Hepatocyte (in vitro differentiated cells): ENCODE measurements at regions not wholly inside any gene's neighbourhood (a gene's known extent, or its start where the extent isn't known, plus 50 kb on each side); places are given as distances from the start of the nearest gene placed in this dataset.

Source experiments
- DNase-seq: peaks from one replicate; pipeline ENCODE4 v3.0.0-alpha.2; 2016; ENCODE audit warnings: low spot score
- H2AFZ ChIP-seq: fragments of 200-600 bp; sonication (generic); 2 replicates; pipeline ENCODE4 v1.6.0; 2016; ENCODE audit warnings: antibody characterized with exemption, mild to moderate bottlenecking
- H3K27ac ChIP-seq: fragments of 200-600 bp; sonication (generic); 2 replicates; pipeline ENCODE4 v1.5.1; 2016; ENCODE audit warnings: mild to moderate bottlenecking
- H3K27me3 ChIP-seq: fragments of 200-600 bp; sonication (generic); 2 replicates; pipeline ENCODE4 v1.6.1; 2016
- H3K36me3 ChIP-seq: fragments of 200-600 bp; sonication (generic); replicated peaks from 2 replicates; pipeline ENCODE4 v1.5.1; 2016; ENCODE audit warnings: low read depth; ENCODE audit not compliant: insufficient read depth
- H3K4me1 ChIP-seq: fragments of 200-600 bp; sonication (generic); 2 replicates; pipeline ENCODE4 v1.5.1; 2016; ENCODE audit warnings: mild to moderate bottlenecking, moderate library complexity; ENCODE audit not compliant: insufficient read depth
- H3K4me2 ChIP-seq: fragments of 200-600 bp; sonication (generic); 2 replicates; pipeline ENCODE4 v1.6.0; 2016
- H3K4me3 ChIP-seq: fragments of 200-600 bp; sonication (generic); 2 replicates; pipeline ENCODE4 v1.5.1; 2016; ENCODE audit warnings: mild to moderate bottlenecking
- H3K79me2 ChIP-seq: fragments of 200-600 bp; sonication (generic); 2 replicates; pipeline ENCODE4 v1.6.0; 2017; ENCODE audit warnings: mild to moderate bottlenecking
- H3K9me2 ChIP-seq: fragments of 200-600 bp; sonication (generic); replicated peaks from 2 replicates; pipeline ENCODE4 v1.6.0; 2017; ENCODE audit warnings: mild to moderate bottlenecking; ENCODE audit not compliant: insufficient read depth
- H3K9me3 ChIP-seq: fragments of 200-600 bp; sonication (generic); 2 replicates; pipeline ENCODE4 v1.5.1; 2016; ENCODE audit warnings: low read depth, mild to moderate bottlenecking
- H4K20me1 ChIP-seq: fragments of 200-600 bp; sonication (generic); 2 replicates; pipeline ENCODE4 v1.6.0; 2016; ENCODE audit warnings: mild to moderate bottlenecking; ENCODE audit not compliant: insufficient read depth, poor library complexity, severe bottlenecking
- EZH2 ChIP-seq: fragments of 200-600 bp; sonication (generic); IDR thresholded peaks from 2 replicates; pipeline ENCODE4 v1.6.1; 2016; ENCODE audit warnings: antibody characterized with exemption, mild to moderate bottlenecking, borderline replicate concordance
- EZH2phosphoT487 ChIP-seq: fragments of 200-600 bp; sonication (generic); IDR thresholded peaks from one replicate; pipeline ENCODE4 v1.6.1; 2018; ENCODE audit warnings: antibody characterized with exemption, mild to moderate bottlenecking, low read depth, moderate library complexity; ENCODE audit not compliant: unreplicated experiment, severe bottlenecking
- WGBS: methylation state at CpG from one replicate; pipeline ENCODE4 v1.1.6; 2016; ENCODE audit warnings: low lambda C conversion rate; ENCODE audit errors: missing lambda C conversion rate; 5-methylcytosine and 5-hydroxymethylcytosine counted together
- TF ChIP-seq, protein P1 (sequence below): fragments of 200-600 bp; sonication (generic); IDR thresholded peaks from 2 replicates; pipeline ENCODE4 v1.5.1; 2016; ENCODE audit warnings: antibody characterized with exemption, mild to moderate bottlenecking; ENCODE audit not compliant: poor library complexity

DNA sequence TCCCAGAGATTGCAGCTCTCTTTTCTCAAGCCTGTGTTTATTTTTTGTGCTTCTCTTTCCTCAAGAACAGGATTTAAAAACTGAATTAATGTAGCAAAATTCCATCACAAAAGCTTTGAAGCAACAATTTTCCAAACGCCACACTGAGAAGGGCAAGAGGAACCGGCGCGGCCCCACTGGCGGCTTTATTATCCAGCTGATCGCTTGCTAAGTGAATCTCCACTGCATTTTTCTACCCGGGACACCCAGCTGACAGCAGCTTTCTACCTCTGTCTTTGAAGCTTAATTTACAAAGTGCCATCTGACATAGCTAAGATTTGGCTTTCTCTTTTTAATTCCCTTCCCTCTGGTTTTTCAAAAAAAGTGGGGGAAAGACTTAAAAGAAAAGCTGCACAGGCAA lies 369.3 kb upstream of the C1orf174 start:
- Histone ChIP-seq H3K79me2 (no peaks in the 10 kb centered on the region), H3K36me3 (no peaks in the 10 kb centered on the region), H3K4me3 (no peak overlapping the region), H4K20me1 (no peaks in the 10 kb centered on the region), H3K9me2 (no peaks in the 10 kb centered on the region), H3K4me2 (no peak overlapping the region), H3K27me3 (no peaks in the 10 kb centered on the region), H3K4me1 (no peaks in the 10 kb centered on the region), H3K9me3 (no peaks in the 10 kb centered on the region), H2AFZ (no peak overlapping the region), H3K27ac (no peak overlapping the region)
- TF ChIP-seq EZH2phosphoT487 = no peak
- no peak for TF ChIP-seq EZH2
- TF ChIP-seq, protein P1, sequence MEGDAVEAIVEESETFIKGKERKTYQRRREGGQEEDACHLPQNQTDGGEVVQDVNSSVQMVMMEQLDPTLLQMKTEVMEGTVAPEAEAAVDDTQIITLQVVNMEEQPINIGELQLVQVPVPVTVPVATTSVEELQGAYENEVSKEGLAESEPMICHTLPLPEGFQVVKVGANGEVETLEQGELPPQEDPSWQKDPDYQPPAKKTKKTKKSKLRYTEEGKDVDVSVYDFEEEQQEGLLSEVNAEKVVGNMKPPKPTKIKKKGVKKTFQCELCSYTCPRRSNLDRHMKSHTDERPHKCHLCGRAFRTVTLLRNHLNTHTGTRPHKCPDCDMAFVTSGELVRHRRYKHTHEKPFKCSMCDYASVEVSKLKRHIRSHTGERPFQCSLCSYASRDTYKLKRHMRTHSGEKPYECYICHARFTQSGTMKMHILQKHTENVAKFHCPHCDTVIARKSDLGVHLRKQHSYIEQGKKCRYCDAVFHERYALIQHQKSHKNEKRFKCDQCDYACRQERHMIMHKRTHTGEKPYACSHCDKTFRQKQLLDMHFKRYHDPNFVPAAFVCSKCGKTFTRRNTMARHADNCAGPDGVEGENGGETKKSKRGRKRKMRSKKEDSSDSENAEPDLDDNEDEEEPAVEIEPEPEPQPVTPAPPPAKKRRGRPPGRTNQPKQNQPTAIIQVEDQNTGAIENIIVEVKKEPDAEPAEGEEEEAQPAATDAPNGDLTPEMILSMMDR = no peak
- WGBS = 77% methylated on average over 7 of the region's 7 CpGs
- no peak for DNase-seq

DNA sequence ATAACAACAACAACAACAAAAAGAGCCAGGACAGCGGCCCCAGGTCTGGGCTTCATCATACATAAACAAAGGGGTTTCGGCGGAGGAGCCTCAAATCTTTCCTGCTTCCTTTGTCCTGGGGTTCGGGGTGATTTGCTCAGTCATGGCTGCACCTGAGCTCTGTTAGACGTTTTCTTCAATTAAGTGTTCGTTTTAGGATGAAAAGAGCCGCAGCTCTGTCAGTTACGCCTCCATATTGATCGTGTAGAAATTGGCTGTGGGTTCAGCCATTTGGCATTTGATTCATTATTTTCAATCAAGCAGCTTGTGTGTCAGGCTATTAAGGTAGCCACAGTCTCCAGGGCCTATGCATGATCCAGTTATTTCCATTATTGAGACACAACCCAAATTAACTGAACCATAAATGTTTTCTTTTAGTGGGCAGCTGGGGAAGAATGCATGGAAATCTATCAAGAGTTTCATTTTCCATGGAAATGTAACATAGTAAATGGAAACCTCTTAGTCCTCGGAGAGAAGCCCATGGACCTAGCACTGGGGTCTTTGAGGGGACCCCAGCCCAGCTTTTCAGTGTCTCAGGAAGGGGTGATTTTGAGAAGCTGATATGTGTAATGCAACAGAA lies 370.0 kb upstream of the C1orf174 start:
- Histone ChIP-seq H3K27ac (no peak overlapping the region), H2AFZ (no peak overlapping the region), H3K79me2 (no peaks in the 10 kb centered on the region), H3K4me1 (no peaks in the 10 kb centered on the region), H3K4me2 (no peak overlapping the region), H3K36me3 (no peaks in the 10 kb centered on the region), H3K9me3 (no peaks in the 10 kb centered on the region), H3K4me3 (no peak overlapping the region), H4K20me1 (no peaks in the 10 kb centered on the region), H3K27me3 (no peaks in the 10 kb centered on the region), H3K9me2 (no peaks in the 10 kb centered on the region)
- 88% methylated on average over 10 of the region's 10 CpGs for WGBS
- DNase-seq = no peak
- TF ChIP-seq, protein P1 = no peak
- TF ChIP-seq EZH2 = no peak
- TF ChIP-seq EZH2phosphoT487 = no peak

DNA sequence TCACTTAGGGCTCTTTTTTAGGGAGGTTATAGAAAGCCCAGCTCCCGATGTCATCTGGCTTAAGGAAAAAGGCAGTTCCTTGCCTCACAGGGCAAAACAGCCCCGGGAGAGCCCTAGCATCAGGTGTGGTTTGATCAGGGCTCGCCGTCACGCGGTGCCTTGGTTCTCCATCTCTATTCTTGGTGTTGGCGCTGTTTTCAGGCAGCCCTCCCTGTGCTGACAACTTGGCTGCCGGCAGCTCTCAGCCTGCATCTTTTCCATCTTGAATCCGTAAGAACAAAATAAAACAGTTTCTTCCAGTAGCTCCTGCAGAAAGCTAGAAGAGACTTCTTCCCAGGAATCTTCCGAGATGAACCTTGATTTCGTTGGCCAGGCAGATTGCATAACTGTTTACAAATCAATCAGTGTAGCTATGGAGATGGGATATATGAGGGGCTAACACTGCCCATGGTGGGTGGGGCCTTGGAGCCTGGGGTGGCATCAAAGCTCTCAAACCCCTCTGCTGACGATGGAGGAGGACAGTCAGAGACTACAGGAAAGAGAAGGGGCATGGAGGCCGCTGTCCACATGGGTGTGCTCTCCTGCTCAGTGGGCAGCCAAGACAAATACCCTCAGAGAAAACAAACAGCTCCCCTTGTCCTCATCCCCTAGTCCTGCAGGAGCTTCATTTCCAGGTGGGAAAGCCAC lies 370.7 kb upstream of the C1orf174 start:
- 81% methylated on average over 13 of the region's 13 CpGs for WGBS
- Histone ChIP-seq H2AFZ (no peak overlapping the region), H3K79me2 (no peaks in the 10 kb centered on the region), H3K9me2 (no peaks in the 10 kb centered on the region), H3K4me1 (no peaks in the 10 kb centered on the region), H4K20me1 (no peaks in the 10 kb centered on the region), H3K9me3 (no peaks in the 10 kb centered on the region), H3K4me2 (no peak overlapping the region), H3K36me3 (no peaks in the 10 kb centered on the region), H3K4me3 (no peak overlapping the region), H3K27ac (no peak overlapping the region), H3K27me3 (no peaks in the 10 kb centered on the region)
- TF ChIP-seq EZH2 = no peak
- no peak for TF ChIP-seq EZH2phosphoT487
- TF ChIP-seq, protein P1 = no peak
- DNase-seq = no peak
